GM21528 (cell line): ENCODE measurements at regions not wholly inside any gene's neighbourhood (a gene's known extent, or its start where the extent isn't known, plus 50 kb on each side); places are given as distances from the start of the nearest gene placed in this dataset.

Source experiments
- ATAC-seq: cut with Tn5 transposase; IDR thresholded peaks from one replicate; pipeline ENCODE4 v1.9.1; 2021; ENCODE audit warnings: mild to moderate bottlenecking, moderate library complexity; ENCODE audit not compliant: unreplicated experiment, low FRiP score

- no peak for ATAC-seq
These were observed 157.9 kb upstream of the LMO3 start for GRCh38 chr12:16763901-16764300.

GRCh38 chr12:16756833-16757555 lies 151.0 kb upstream of the LMO3 start:
- ATAC-seq, result no peak

GRCh38 chr12:16730772-16731171 lies 124.8 kb upstream of the LMO3 start:
- ATAC-seq, result no peak

- no peak for ATAC-seq
These were observed 120.9 kb upstream of the LMO3 start for GRCh38 chr12:16726879-16727278.

GRCh38 chr12:16719713-16720416 lies 113.9 kb upstream of the LMO3 start:
- ATAC-seq, result no peak

- ATAC-seq, result no peak
These were observed 111.0 kb upstream of the LMO3 start for GRCh38 chr12:16716928-16717327.

GRCh38 chr12:16692099-16692498 lies 86.1 kb upstream of the LMO3 start:
- no peak for ATAC-seq

GRCh38 chr12:16691624-16692023 lies 85.7 kb upstream of the LMO3 start:
- no peak for ATAC-seq

GRCh38 chr12:16688200-16688599 lies 82.2 kb upstream of the LMO3 start:
- no peak for ATAC-seq

GRCh38 chr12:16685107-16685506 lies 79.1 kb upstream of the LMO3 start:
- ATAC-seq, result no peak

GRCh38 chr12:16681196-16681595 lies 75.2 kb upstream of the LMO3 start:
- no peak for ATAC-seq

GRCh38 chr12:16675438-16675837 lies 69.5 kb upstream of the LMO3 start:
- no peak for ATAC-seq

- no peak for ATAC-seq
These were observed 68.9 kb upstream of the LMO3 start for GRCh38 chr12:16674885-16675284.

- ATAC-seq, result no peak
These were observed 64.6 kb upstream of the LMO3 start for GRCh38 chr12:16670456-16671050.

- no peak for ATAC-seq
These were observed 63.8 kb upstream of the LMO3 start for GRCh38 chr12:16669756-16670155.

GRCh38 chr12:16668198-16668597 lies 62.2 kb upstream of the LMO3 start:
- ATAC-seq, result no peak

GRCh38 chr12:16658699-16659098 lies 52.7 kb upstream of the LMO3 start:
- ATAC-seq, result no peak
